C4-2B (cell line): ENCODE measurements at regions not wholly inside any gene's neighbourhood (a gene's known extent, or its start where the extent isn't known, plus 50 kb on each side); places are given as distances from the start of the nearest gene placed in this dataset.

Experiments used
- H3K27ac ChIP-seq: fragments of 450-650 bp; 2 replicates; pipeline ENCODE4 v1.5.1; 2017
- ZFX ChIP-seq: fragments of 450-650 bp; IDR thresholded peaks from 2 replicates; pipeline ENCODE4 v1.6.1; 2017
- TF ChIP-seq, protein P1 (sequence below): fragments of 450-650 bp; conservative IDR thresholded peaks from 2 replicates; pipeline ENCODE4 v1.5.1; 2017; ENCODE audit warnings: mild to moderate bottlenecking

DNA sequence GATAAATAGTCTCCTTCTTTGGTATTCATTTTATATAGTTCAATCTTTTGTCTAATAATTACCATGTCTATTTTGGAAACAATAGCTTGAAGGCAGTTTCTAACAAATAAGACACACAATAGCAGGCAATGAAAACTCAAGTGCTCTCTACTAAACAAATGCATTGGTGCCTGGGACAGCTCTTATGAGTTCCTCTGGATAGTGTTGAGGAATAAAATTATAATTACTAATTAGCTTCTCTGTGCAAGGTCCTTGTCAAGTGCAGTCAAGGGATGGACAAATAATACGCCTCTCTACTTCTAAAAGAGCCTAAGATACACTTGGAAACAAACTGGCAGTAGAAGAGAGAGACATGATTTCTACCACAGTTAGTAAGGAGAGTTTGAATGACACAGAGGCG is 229.0 kb upstream of the GLRA2 start:
- TF ChIP-seq ZFX: no peak
- TF ChIP-seq, protein P1, sequence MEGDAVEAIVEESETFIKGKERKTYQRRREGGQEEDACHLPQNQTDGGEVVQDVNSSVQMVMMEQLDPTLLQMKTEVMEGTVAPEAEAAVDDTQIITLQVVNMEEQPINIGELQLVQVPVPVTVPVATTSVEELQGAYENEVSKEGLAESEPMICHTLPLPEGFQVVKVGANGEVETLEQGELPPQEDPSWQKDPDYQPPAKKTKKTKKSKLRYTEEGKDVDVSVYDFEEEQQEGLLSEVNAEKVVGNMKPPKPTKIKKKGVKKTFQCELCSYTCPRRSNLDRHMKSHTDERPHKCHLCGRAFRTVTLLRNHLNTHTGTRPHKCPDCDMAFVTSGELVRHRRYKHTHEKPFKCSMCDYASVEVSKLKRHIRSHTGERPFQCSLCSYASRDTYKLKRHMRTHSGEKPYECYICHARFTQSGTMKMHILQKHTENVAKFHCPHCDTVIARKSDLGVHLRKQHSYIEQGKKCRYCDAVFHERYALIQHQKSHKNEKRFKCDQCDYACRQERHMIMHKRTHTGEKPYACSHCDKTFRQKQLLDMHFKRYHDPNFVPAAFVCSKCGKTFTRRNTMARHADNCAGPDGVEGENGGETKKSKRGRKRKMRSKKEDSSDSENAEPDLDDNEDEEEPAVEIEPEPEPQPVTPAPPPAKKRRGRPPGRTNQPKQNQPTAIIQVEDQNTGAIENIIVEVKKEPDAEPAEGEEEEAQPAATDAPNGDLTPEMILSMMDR: no peak
- H3K27ac ChIP-seq: no peak overlapping the region

DNA sequence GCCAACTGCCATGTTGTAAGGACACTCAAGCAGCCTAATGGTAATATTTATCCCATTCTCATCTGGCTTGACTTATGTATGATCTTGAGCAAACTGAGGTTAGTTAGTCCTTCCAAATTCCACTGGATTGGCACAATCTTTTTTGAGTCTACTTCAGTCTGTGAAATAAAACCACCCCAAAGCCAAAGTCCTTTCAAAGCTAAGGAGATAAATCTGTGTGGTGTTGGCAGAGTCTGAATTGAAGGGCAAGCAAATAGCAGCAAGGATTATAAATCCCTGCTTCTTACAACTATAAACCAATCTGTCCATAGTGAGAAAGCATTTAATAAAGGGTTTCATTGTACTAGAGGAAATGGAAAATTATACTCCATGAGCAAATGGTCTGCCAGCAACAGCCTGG is 233.9 kb upstream of the GLRA2 start:
- TF ChIP-seq, protein P1: no peak
- no peak for TF ChIP-seq ZFX
- no peak overlapping the region for H3K27ac ChIP-seq

DNA sequence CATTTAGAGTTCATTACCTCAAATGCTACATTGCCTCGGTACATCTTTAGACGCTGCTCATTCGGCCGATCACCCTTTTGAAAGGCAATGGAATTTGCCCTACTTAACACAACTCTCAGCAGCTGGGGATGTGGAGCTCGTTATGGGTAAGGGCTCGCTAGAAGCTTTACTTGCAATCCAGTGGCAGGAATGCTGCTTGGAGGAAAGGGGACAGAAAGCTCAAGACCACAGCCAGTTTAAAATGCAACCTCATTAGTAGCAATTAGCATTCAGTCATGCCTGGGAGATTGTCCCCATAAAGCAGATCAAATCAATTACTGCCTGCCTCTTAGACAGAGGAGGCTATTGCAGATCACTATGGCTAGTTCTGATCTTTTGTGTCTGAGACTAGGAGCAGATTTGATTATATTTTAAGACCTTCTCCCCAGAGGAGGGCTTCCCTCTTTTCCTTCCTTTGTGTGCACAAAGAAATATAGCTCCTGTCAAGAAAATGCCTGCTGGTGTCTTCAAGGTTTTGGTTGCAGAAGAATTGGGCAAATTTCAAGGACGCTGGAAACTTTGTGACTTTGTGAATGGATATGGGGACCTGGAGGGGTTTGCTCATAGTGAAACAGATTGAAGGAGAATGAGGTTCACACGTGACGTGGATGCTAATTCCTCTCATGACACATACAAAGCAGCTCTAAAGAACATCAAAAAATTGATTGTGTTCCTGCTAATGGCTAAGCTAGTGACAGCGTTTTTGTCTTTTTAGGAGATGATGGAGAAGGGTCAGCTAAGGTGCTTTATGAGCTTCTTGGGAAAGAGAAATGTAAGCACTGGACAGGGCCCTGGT is 237.5 kb upstream of the GLRA2 start:
- no peak for TF ChIP-seq ZFX
- TF ChIP-seq, protein P1: no peak
- no peak overlapping the region for H3K27ac ChIP-seq

DNA sequence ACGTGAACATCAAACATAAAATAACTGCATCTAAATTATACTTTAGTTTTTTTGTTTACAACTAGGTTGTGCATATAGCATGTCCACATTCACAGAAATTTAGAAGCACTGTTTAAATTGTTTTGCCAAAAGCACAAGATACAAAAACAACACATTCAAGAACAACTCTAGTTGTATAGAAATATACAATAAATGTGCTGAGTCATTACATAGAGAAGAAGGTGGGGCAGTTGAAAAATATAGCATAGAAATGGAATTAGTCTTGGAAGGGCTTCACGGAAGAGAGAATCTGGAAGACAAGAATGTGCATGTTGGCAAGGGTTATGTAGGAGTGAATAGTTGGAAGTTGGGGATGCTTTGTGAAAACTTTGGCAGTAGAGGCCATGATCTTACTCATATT is 239.0 kb upstream of the GLRA2 start:
- H3K27ac ChIP-seq: no peak overlapping the region
- no peak for TF ChIP-seq ZFX

DNA sequence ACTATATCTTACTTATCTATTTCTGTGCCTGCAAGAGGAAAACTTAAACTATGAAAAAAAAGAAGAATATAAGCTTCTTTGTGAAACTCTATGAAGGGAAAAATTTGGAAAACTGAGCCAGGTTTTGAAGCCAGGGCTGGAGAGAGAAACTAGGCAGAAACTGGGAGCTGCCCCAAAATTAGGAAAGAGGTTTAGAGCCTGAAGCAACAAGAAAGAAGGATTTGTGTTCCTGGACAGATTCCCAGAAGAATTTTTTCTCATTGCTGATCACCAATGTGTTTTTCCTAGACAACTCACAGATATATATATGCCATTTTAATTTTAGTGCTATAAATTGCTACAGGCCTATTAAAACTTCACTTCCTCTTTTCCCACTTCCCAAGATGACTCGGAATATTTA is 245.0 kb upstream of the GEMIN8 start:
- H3K27ac ChIP-seq: no peak overlapping the region
- no peak for TF ChIP-seq ZFX
- TF ChIP-seq, protein P1: no peak

DNA sequence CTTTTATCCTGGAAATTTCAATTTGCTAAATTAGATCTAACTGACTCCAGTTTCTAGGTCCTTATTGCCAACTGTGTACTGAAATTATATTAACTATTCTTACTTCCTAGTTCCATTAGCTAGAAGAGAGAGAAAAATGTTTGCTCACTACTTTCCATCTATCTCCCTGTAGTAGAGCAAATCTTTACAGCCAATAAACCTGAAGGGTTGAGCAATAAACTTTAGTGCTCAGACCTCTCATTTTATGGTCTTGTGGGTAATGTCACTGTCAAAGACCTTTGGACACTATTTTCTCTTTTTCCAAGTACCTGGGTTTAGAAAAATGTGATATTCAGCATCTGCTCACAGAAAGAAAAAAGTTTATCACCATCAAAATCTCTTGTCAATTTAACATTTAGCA is 237.5 kb upstream of the GEMIN8 start:
- TF ChIP-seq, protein P1: no peak
- no peak for TF ChIP-seq ZFX
- no peak overlapping the region for H3K27ac ChIP-seq

DNA sequence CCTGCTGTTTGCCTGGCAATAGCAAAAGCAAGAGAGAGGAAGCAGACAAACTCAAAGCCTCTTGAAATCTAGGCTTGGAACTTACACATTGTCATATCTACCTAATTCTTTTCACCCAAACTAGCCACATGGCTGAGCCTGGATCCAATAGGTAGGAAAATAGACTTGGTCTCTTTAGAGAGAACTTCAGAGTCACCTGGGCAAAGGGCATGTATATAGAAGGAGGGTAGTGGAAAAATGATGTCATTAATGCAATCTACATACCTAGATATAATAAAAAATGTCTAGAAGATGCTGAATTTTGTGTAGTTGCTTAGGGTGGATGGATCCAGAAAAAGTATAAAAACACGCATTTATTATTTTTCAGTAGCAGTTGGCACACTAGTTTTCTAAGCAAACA is 237.0 kb upstream of the GEMIN8 start:
- H3K27ac ChIP-seq: no peak overlapping the region
- TF ChIP-seq ZFX: no peak
- TF ChIP-seq, protein P1: no peak

DNA sequence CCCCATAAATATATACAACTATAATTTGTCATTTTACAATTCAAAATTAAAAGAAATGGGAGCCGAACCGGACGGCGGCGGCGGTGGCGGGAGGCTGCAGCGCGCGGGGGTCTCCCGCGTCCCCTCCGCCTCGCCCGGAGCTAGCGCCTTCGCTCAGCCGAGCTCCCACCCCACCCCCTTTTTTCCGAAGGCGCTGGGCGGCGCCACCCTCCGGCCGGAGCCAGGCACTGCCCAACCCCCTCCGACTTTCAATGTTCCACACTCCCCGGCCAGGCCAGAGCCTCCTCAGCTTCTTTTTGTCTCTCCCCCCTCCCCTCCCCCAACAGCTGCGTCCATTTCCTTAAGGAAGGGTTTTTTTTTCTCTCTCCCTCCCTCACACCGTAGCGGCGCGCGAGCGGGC is 214.1 kb upstream of the GEMIN8 start:
- TF ChIP-seq ZFX: no peak
- TF ChIP-seq, protein P1: peak; percentile 9; the same call in 1 of the 2 replicates
- no peak overlapping the region for H3K27ac ChIP-seq
